Prostate gland (tissue), 2 donors: ENCODE measurements at regions not wholly inside any gene's neighbourhood (a gene's known extent, or its start where the extent isn't known, plus 50 kb on each side); places are given as distances from the start of the nearest gene placed in this dataset.

ENCODE experiments used
- CTCF ChIP-seq, 4 experiments: fragments of 200-600 bp in 2 of 4; fragments of 450-650 bp in 2 of 4; sonication (generic) in 2 of 4; IDR thresholded peaks; 1 replicate in 3 of 4; 2 replicates in 1 of 4; pipeline ENCODE4 v1.5.1; 2016 to 2019; ENCODE audit warnings: antibody characterized with exemption in 4 of 4, mild to moderate bottlenecking in 2 of 4, moderate library complexity in 2 of 4
- POLR2A ChIP-seq: fragments of 450-650 bp; IDR thresholded peaks from one replicate; pipeline ENCODE4 v1.6.1; 2016; ENCODE audit warnings: antibody characterized with exemption, mild to moderate bottlenecking
- POLR2AphosphoS5 ChIP-seq: sonication (generic); formaldehyde crosslinking; IDR thresholded peaks from one replicate; pipeline ENCODE4 v1.6.1; 2017; ENCODE audit warnings: antibody characterized with exemption

GRCh38 chr1:101379037-101379436, 142.2 kb downstream of the S1PR1 start:
- no peak for TF ChIP-seq CTCF (IDR thresholded peaks at IDR 0.05)
- no peak for TF ChIP-seq POLR2A
- no peak for TF ChIP-seq POLR2AphosphoS5
